ENCODE measurements at regions not wholly inside any gene's neighbourhood (a gene's known extent, or its start where the extent isn't known, plus 50 kb on each side); places are given as distances from the start of the nearest gene placed in this dataset.

DNA sequence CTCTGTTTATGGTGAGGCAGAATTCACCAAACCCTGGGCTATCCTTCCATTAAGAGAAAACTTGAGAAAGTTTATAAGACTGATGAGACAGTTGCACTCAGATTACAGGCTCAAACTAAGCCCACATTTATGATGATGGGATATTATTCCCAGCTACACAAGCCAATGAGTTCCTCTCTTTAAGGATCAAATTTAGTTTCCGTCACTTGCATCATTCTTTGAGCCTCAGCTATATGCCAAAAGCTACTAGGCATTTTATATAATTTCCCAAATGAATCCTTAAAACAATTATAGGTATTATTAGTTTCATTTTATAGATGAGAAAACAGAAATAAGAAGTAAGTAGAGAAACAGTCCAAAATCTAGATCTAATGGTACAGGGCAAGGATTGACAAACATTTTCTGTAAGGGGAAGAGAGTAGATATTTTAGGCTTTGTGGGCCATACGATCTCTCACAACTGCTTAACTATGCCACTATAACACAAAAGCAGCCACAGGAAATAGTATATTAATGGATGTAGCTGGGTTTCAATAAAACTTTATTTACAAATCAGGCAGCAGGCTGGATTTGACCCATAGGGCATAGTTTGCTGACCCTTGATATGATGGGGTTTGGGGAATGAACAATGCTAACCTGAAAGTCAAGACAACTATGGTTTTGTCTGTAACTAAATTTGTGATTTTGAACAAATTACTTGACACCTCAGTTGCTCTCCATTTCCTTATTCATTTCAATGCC, 91.8 kb upstream of the PLXNC1 start:
- TF ChIP-seq, protein P1, sequence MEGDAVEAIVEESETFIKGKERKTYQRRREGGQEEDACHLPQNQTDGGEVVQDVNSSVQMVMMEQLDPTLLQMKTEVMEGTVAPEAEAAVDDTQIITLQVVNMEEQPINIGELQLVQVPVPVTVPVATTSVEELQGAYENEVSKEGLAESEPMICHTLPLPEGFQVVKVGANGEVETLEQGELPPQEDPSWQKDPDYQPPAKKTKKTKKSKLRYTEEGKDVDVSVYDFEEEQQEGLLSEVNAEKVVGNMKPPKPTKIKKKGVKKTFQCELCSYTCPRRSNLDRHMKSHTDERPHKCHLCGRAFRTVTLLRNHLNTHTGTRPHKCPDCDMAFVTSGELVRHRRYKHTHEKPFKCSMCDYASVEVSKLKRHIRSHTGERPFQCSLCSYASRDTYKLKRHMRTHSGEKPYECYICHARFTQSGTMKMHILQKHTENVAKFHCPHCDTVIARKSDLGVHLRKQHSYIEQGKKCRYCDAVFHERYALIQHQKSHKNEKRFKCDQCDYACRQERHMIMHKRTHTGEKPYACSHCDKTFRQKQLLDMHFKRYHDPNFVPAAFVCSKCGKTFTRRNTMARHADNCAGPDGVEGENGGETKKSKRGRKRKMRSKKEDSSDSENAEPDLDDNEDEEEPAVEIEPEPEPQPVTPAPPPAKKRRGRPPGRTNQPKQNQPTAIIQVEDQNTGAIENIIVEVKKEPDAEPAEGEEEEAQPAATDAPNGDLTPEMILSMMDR (IDR thresholded peaks at IDR 0.05), result no peak
- TF ChIP-seq POLR2A (IDR thresholded peaks at IDR 0.05), result no peak
